RPMI7951 (cell line): ENCODE measurements at regions not wholly inside any gene's neighbourhood (a gene's known extent, or its start where the extent isn't known, plus 50 kb on each side); places are given as distances from the start of the nearest gene placed in this dataset.
"Not testable (repeated sequence)": the region's sequence is repeated elsewhere in the genome, so short reads cannot be mapped to it uniquely, and the experiment has no call there.

Source experiments
- DNase-seq: peaks from one replicate; pipeline ENCODE4 v3.0.0-alpha.2; 2012; ENCODE audit warnings: low read depth

GRCh38 chr10:22824984-22825383, 102.9 kb upstream of the ARMC3 start:
- peak; percentile 67 for DNase-seq

DNA sequence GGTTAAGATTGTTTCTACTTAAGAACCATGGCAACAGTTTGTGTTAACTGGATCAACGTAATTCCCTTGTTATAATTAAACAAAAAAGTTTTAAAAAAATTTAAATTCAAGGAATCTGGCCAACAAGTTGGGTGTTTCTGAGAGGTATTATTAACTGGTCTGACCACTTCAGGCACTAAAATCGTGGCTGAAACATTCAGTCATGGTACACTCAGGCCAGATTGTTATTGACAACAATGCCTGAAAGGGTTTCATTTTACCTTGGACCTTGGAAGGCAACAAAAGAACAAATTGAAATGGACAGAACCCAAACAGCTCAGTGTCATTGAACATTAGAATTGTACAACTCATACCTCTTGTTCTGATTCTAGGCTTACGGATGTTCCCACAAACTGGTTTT, 103.3 kb upstream of the ARMC3 start:
- no peak for DNase-seq

DNA sequence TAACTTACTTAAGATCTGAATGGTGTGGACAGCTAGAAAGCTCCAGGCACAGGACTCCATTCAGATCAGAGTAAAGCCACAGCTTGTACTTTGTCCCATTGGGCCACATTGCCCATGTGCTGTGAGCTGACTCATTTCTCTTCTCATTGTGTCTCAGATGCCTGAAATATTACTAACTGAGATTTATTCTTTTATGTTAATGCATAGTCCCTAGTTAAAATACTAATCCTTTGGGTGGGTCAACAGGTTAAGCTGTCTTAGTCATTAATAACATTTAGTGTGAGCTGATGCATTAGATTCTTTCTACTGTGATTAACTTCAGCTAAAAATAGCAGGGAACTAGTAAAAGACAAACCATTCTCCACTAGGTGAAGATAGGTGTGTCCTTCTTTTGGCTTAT, 104.7 kb upstream of the ARMC3 start:
- peak; percentile 80 for DNase-seq

DNA sequence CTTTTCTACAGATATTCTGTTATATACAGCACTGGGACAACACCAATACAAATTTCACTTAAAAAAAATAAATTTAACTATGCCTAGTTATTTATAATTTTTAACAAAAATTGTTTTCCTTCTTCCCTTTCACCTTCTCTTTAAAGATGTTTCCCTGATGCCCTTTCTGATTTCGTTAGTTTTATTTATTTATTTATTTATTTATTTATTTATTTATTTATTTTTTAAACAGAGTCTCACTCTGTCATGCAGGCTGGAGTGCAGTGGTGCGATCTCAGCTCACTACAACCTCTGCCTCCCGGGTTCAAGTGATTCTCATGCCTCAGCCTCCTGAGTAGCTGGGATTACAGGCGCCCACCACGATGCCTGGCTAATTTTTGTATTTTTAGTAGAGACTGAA, 105.9 kb upstream of the ARMC3 start:
- not testable (repeated sequence) for DNase-seq

GRCh38 chr10:22821501-22821900, 106.4 kb upstream of the ARMC3 start:
- DNase-seq: peak; percentile 78

- peak; percentile 98 for DNase-seq
Measured at GRCh38 chr10:22816298-22816653, 101.9 kb upstream of the PIP4K2A start.

GRCh38 chr10:22810643-22811465, 96.5 kb upstream of the PIP4K2A start:
- DNase-seq: no peak

DNA sequence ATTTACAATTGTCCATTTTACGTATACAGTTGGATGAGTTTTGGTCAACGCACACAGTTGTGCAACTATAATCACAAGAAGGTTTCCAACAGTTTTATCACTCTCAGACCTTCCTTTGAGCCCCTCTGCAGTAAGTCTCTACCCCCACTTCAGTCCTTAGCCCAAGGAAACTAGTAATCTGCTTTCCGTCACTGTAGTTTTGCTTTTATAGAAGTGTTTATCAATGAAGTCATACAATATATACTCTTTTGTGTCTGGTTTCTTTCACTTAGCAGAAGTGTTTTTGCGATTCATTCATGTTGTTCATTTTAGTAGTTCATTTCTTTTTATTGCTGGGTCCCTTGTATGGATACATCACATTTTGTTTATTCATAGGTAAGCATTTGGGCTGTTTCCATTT, 92.9 kb upstream of the PIP4K2A start:
- no peak for DNase-seq

GRCh38 chr10:22805304-22805703, 90.9 kb upstream of the PIP4K2A start:
- DNase-seq: peak; percentile 68

DNA sequence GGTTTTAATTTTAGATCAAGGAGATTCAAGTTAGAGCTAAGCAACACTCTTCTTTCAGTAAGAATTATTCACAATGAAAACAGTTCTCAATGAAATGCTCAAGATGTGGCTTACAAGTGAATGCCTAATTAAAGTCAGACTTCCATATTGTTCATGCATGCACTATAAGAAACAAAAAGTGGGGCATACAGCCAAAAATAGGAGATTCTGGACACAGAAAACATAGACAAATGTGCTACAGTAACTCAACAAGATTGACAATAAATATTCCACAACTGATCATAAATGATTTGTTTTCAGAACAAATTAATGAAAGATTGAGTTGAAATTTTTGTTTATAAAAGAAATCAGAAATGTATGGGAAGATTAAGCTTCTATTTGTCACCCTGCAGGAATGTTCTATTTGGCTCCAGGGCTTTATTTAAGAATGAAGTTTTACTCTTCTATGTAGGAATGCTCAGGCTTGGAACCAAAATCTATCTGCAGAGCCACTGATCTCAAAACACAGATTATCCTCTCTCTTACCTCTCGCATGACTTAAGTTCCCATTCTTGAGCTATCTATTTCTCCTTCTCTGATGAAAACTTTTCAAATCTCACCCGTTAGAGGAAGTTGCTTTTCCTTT, 89.0 kb upstream of the PIP4K2A start:
- DNase-seq: peak; percentile 61

DNA sequence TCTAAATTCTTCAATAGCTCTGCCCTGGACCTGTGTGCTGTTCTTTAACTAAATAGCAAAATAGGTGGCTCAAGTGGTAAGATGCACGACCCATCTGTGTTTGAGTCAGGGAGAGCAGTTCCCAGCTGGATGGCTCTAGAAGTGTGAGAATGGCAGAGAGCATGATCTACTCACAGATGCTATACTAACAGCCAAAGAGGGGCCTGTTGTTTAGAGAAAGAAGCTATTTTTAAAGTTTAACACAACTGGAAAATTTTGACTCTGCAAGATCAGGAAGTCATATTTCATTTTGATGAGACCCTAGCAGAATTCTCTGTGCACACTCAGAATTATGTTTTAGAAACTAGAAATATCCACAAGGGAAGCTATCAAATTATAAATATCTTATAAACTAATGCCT, 87.4 kb upstream of the PIP4K2A start:
- DNase-seq: no peak

GRCh38 chr10:22797796-22798195, 83.4 kb upstream of the PIP4K2A start:
- DNase-seq: not testable (repeated sequence)

GRCh38 chr10:22795546-22795945, 81.2 kb upstream of the PIP4K2A start:
- no peak for DNase-seq

GRCh38 chr10:22792161-22792560, 77.8 kb upstream of the PIP4K2A start:
- DNase-seq: no peak

DNA sequence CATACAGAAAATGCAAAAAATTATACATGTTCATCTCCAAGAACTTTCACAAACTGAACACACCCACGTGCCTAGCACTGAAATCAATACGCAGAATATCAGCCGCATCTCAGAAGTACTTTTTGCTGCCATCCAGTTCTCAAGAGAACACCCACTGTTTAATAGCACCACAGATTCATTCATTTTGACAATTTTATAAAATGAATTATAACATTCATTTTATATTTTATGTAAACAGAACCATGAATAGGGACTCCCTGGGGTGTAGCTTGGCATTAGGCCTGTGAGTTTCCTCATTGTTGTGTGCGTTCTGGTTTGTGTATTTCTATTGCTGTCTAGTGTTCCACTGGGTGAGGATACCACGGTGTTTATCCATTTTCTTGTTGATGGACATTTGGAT, 77.3 kb upstream of the PIP4K2A start:
- no peak for DNase-seq

GRCh38 chr10:22784668-22785067, 70.3 kb upstream of the PIP4K2A start:
- no peak for DNase-seq

DNA sequence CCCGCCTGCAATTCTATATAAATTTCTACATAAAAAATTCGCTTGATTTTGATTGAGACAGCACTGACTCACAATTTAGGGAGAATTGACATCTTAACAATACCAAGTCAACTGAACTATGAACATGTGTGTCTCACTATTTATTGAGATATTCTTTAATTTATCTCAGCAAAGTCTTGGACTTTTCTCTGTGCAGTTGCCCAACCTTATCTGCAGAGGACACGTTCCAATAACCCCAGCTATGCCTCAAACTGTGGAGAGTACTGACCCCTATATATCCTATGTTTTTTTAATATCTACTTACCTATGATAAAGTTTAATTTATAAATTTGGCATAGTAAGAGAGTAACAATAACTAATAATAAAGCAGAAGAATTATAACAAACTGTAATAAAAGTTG, 69.4 kb upstream of the PIP4K2A start:
- no peak for DNase-seq

GRCh38 chr10:22780474-22780885, 66.1 kb upstream of the PIP4K2A start:
- DNase-seq: no peak

- DNase-seq: peak; percentile 3
Measured at GRCh38 chr10:22779331-22780019, 65.1 kb upstream of the PIP4K2A start.

DNA sequence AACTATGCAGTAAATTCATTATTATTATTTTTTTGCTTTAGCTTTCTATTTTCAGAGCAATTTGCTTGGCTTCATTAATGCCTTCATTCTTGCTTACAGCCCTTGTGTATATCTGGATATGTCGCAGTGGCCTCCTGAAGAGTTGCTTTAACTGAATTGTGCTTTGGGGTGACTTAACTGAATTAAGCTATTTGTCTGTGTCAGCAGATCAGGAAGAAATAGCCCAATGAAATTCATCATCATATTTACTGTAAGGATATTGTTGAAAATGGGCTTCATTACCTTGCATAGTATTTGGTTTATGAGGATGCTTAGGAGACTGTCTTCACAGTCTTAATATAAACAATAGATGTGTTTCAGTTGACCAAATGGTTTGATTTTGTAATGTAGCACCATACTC, 59.7 kb upstream of the PIP4K2A start:
- no peak for DNase-seq

GRCh38 chr10:22771631-22772030, 57.3 kb upstream of the PIP4K2A start:
- DNase-seq: not testable (repeated sequence)

DNA sequence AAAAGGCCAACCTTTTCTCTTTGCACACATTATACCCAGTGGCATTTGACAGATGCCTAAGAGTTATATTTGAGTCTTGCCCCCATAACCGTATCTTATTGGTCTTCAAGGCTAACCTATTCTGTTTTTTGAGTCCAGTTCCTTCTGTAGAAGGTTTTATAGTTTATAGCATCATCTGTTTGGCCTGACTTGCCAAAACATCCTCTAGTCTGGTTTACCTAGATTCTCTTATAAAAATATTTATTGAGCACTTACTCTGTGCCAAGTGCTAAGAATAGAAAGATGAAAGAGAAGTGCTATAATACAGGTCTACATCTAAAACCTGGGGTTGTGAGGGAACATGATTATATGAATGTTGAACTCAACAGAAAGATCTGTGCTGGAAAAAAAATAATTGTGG, 55.9 kb upstream of the PIP4K2A start:
- DNase-seq: no peak

DNA sequence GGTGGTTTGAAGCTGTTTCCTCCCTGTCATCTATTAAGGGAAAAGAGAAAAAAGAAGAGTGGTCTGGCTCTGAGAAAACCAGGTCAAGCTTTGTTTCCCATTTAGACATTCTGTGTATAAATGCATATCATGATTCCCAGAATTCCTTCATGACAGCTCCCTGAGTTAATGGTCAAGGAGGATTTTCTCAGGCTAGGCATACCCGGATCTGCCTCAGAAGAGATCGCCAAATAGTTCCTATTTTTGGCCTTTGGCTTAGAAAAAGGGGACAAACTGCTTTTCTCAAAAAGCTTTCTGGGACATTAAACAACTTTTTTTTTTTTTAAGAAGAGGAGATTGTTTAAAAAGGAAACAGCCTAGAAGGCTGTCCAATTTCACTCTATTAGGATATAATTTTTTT, 53.5 kb upstream of the PIP4K2A start:
- no peak for DNase-seq
